Uterus (tissue), 3 donors: ENCODE measurements at regions not wholly inside any gene's neighbourhood (a gene's known extent, or its start where the extent isn't known, plus 50 kb on each side); places are given as distances from the start of the nearest gene placed in this dataset.
"Not testable (repeated sequence)": the region's sequence is repeated elsewhere in the genome, so short reads cannot be mapped to it uniquely, and the experiment has no call there.

ENCODE experiments used
- DNase-seq, 2 donors: peaks; one replicate each; pipeline ENCODE4 v3.0.0-alpha.2; 2019 to 2020
- H3K27ac ChIP-seq, 2 donors: fragments of 200-600 bp; sonication (generic); 1 replicate in 1 of 2; 2 replicates in 1 of 2; pipeline ENCODE4 v1.5.1; 2016 to 2018
- H3K27me3 ChIP-seq, 2 donors: fragments of 200-600 bp; sonication (generic); one replicate each; pipeline ENCODE4 v1.5.1; 2018 to 2019; ENCODE audit warnings: control low read depth in 1 of 2
- H3K36me3 ChIP-seq, 2 donors: fragments of 200-600 bp; sonication (generic); one replicate each; pipeline ENCODE4 v1.5.1; 2019; ENCODE audit warnings: control low read depth in 1 of 2
- H3K4me1 ChIP-seq, 2 donors: fragments of 200-600 bp; sonication (generic); one replicate each; pipeline ENCODE4 v1.5.1; 2018 to 2019; ENCODE audit warnings: control low read depth in 1 of 2
- H3K4me3 ChIP-seq, 2 donors: fragments of 200-600 bp; sonication (generic); 1 replicate in 1 of 2; 2 replicates in 1 of 2; pipeline ENCODE4 v1.5.1; 2018 to 2019; ENCODE audit warnings: mild to moderate bottlenecking in 1 of 2
- H3K9me3 ChIP-seq, 2 donors: fragments of 200-600 bp; sonication (generic); one replicate each; pipeline ENCODE4 v1.5.1; 2019; ENCODE audit warnings: control low read depth in 1 of 2
- POLR2A ChIP-seq, 2 donors: fragments of 450-650 bp; IDR thresholded peaks; one replicate each; pipeline ENCODE4 v1.6.1; 2016; ENCODE audit warnings: antibody characterized with exemption in 2 of 2, mild to moderate bottlenecking in 1 of 2, moderate library complexity in 1 of 2
- intact Hi-C: fragments of 100-400 bp; cut with DNase I; formaldehyde crosslinking; loops from one replicate; pipeline ENCODE4 v1.15.1; 2023; ENCODE audit warnings: low total_unique reads
- TF ChIP-seq, protein P1 (sequence below), 4 experiments: fragments of 200-600 bp in 2 of 4; fragments of 450-650 bp in 2 of 4; sonication (generic) in 2 of 4; IDR thresholded peaks; one replicate each; pipeline ENCODE4 v1.5.1; 2016 to 2019; ENCODE audit warnings: antibody characterized with exemption in 4 of 4, mild to moderate bottlenecking in 2 of 4, moderate library complexity in 1 of 4
- donor health status: DM: yes; HTN: yes; CAD: no.

DNA sequence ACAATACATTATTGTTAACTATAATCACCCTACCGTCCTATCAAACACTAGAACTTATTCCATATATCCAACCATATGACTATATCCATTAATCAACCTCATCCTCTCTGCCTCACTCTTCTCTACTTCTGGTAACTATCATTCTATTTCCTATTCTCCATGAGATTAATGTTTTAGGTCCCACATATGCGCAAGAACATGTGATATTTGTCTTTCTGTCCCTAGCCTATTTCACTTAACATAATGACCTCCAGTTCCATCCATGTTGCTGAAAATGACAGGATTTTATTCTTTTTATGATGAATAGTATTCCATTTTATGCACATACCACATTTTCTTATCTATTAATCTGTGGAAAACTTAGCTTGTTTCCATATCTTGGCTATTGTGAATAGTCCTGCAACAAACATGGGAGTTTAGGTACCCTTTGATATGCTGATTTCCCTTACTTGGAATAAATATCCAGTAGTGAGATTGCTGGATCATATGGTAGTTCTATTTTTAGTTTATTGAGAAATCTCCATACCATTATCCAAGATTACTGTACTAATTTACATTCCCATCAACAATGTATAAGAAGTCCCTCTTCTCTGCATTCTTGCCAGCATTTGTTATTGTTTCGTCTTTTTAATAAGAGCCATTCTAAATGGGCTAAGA is 289.4 kb upstream of the GJE1 start:
- intact Hi-C loops, result no loop called here
- no peak for TF ChIP-seq POLR2A (IDR thresholded peaks at IDR 0.05)
- TF ChIP-seq, protein P1, sequence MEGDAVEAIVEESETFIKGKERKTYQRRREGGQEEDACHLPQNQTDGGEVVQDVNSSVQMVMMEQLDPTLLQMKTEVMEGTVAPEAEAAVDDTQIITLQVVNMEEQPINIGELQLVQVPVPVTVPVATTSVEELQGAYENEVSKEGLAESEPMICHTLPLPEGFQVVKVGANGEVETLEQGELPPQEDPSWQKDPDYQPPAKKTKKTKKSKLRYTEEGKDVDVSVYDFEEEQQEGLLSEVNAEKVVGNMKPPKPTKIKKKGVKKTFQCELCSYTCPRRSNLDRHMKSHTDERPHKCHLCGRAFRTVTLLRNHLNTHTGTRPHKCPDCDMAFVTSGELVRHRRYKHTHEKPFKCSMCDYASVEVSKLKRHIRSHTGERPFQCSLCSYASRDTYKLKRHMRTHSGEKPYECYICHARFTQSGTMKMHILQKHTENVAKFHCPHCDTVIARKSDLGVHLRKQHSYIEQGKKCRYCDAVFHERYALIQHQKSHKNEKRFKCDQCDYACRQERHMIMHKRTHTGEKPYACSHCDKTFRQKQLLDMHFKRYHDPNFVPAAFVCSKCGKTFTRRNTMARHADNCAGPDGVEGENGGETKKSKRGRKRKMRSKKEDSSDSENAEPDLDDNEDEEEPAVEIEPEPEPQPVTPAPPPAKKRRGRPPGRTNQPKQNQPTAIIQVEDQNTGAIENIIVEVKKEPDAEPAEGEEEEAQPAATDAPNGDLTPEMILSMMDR (IDR thresholded peaks at IDR 0.05), result no peak
- DNase-seq, result no peak
- Histone ChIP-seq H3K9me3 (no peaks in the 10 kb centered on the region), H3K27me3 (no peaks in the 10 kb centered on the region), H3K4me3 (no peak overlapping the region), H3K36me3 (no peaks in the 10 kb centered on the region), H3K27ac (no peak overlapping the region), H3K4me1 (no peaks in the 10 kb centered on the region)

DNA sequence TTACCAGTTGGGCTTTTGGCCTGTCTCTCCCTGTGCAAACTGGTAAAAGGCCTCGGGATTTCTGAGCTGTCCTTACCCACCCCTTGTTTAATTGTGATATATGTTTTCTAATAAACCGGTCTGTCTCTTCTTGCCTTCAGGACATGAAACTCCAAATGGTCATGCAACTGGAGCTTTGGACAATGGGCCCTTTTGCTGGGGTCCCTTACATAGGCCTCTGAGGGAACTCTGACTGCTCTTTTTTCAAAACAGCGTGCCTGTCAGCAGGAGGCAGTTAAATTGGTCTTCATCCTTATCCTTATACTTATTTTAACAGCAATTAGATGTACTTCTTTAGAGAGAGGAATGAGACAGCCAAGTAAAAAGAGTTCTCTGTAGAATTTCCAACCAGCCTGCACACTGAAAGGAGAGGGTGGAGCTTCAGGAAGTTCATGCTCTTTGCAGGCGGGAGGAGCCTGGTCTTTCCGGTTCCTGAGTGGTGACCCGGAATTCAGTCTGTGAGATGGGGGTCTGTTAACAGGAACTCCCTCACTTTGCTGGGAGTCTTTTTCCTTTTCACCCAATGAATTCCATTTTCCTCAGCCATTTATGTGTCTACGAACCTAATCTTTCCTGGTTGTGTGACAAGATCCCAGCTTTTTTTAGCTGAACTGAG is 299.6 kb upstream of the GJE1 start:
- no peak for DNase-seq
- H3K36me3 ChIP-seq, result no peaks in the 10 kb centered on the region
- no peaks in the 10 kb centered on the region for H3K27me3 ChIP-seq
- no peak overlapping the region for H3K27ac ChIP-seq
- TF ChIP-seq POLR2A (IDR thresholded peaks at IDR 0.05), result no peak
- TF ChIP-seq, protein P1 (IDR thresholded peaks at IDR 0.05), result no peak
- no peak overlapping the region for H3K4me3 ChIP-seq
- no peaks in the 10 kb centered on the region for H3K9me3 ChIP-seq
- intact Hi-C loops, result no loop called here
- H3K4me1 ChIP-seq, result no peaks in the 10 kb centered on the region

DNA sequence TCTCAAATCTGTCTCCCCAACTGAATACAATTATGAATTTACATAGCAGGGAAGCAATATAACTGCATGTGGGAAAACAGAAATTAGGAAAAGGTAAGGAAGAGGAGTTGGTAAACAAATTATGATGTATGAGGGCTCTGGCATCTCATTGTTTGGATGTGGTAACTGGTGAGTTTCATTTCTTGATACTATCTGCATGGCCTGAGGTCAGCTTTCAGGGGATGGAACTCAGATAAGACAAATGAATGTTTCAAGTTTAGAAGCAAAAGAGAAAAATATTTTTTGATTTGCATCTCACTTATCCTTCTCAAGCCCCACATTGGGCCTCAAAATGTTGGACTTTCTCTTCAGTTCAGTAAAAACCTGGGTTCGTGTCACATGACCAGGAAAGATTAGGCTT is 302.2 kb upstream of the GJE1 start:
- intact Hi-C loops, result no loop called here
- Histone ChIP-seq H3K27ac (no peak overlapping the region), H3K4me3 (no peak overlapping the region), H3K36me3 (no peaks in the 10 kb centered on the region), H3K4me1 (no peaks in the 10 kb centered on the region), H3K27me3 (no peaks in the 10 kb centered on the region), H3K9me3 (no peaks in the 10 kb centered on the region)
- TF ChIP-seq, protein P1 (IDR thresholded peaks at IDR 0.05), result no peak
- no peak for TF ChIP-seq POLR2A (IDR thresholded peaks at IDR 0.05)
- no peak for DNase-seq

DNA sequence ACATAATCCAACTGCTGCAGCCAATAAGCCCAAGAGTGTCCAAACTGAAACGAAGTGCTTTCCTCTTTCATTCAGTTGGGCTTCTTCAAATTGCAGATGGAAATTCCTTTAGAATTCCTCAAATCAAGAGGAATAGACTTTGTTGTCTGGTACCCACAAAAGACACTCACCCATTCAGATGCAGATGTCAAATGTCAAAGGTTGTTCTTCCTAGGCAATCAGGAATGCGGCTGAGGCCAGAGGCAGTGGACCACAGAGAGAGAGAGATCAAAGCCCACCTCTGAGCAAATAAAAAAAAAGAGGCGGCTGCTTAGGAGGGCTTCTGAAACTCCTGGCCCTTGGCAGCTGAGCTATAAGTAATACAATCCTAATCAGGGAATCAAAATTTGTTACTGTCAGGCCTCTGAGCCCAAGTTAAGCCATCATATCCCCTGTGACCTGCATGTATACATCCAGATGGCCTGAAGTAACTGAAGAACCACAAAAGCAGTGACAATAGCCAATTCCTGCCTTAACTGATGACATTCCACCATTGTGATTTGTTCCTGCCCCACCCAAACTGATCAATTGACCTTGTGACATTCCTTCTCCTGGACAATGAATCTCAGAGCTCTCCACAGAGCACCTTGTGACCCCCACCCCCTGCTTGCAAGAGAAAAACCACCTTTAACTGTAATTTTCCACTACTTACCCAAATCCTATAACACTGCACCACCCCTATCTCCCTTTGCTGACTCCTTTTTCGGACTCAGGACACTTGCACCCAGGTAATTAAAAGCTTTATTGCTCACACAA is 303.0 kb upstream of the GJE1 start:
- no peak for TF ChIP-seq POLR2A (IDR thresholded peaks at IDR 0.05)
- TF ChIP-seq, protein P1 (IDR thresholded peaks at IDR 0.05), result no peak
- H3K36me3 ChIP-seq, result no peaks in the 10 kb centered on the region
- H3K4me1 ChIP-seq, result no peaks in the 10 kb centered on the region
- H3K27me3 ChIP-seq, result no peaks in the 10 kb centered on the region
- no peak overlapping the region for H3K27ac ChIP-seq
- no peaks in the 10 kb centered on the region for H3K9me3 ChIP-seq
- DNase-seq, result no peak
- H3K4me3 ChIP-seq, result no peak overlapping the region
- intact Hi-C loops, result no loop called here

DNA sequence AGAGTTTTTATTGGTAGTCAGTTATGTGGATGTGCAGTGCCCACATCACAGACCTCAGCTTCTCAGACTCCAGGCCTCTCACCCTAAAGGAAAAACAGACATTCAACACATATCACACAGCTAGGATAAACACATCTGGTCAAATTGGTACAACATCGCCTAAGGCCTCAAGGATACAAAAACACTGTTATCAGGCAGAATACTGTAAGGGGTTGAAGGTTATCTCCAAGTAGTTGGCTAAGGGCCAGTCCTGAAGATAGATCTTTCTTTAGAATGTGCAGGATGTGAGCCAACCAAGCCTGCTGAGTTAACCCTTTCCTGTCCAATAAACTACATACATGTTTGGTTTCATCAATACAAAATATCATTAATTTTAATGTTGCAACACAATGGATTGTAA is 308.4 kb upstream of the GJE1 start:
- TF ChIP-seq, protein P1 (IDR thresholded peaks at IDR 0.05), result no peak
- TF ChIP-seq POLR2A (IDR thresholded peaks at IDR 0.05), result no peak
- intact Hi-C loops, result no loop called here

DNA sequence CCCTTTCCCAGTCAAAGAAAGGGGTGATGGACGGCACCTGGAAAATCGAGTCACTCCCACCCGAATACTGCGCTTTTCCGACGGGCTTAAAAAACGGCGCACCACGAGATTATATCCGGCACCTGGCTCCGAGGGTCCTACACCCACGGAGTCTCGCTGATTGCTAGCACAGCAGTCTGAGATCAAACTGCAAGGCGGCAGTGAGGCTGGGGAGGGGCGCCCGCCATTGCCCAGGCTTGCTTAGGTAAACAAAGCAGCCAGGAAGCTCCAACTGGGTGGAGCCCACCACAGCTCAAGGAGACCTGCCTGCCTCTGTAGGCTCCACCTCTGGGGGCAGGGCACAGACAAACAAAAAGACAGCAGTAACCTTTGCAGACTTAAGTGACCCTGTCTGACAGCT is 317.7 kb upstream of the GJE1 start:
- H3K4me3 ChIP-seq, H3K4me1 ChIP-seq, H3K36me3 ChIP-seq, intact Hi-C loops, DNase-seq, H3K27me3 ChIP-seq, H3K27ac ChIP-seq, H3K9me3 ChIP-seq: not testable (repeated sequence)

More for the DNA sequence above, 308.4 kb upstream of the GJE1 start:
- Histone ChIP-seq H3K27me3 (no peaks in the 10 kb centered on the region), H3K27ac (no peak overlapping the region), H3K9me3 (no peaks in the 10 kb centered on the region), H3K4me1 (no peaks in the 10 kb centered on the region), H3K4me3 (no peak overlapping the region), H3K36me3 (no peaks in the 10 kb centered on the region)
- no peak for DNase-seq
